ENCODE measurements at regions not wholly inside any gene's neighbourhood (a gene's known extent, or its start where the extent isn't known, plus 50 kb on each side); places are given as distances from the start of the nearest gene placed in this dataset.

- Histone ChIP-seq H3K9me3 (no peaks in the 10 kb centered on the region), H3K27me3 (no peaks in the 10 kb centered on the region), H3K27ac (no peak overlapping the region), H3K4me1 (no peaks in the 10 kb centered on the region), H3K4me3 (replicated peaks in 1 of 3) (no peak overlapping the region), H3K36me3 (no peaks in the 10 kb centered on the region)
- DNase-seq = no peak
- intact Hi-C loops (cut with DNase I) = no loop called here
- WGBS, 2 donors = 96% methylated on average over 1 of the region's 1 CpG
- TF ChIP-seq POLR2A (IDR thresholded peaks at IDR 0.05) (no peak), CTCF (IDR thresholded peaks at IDR 0.05) (no peak)
Measured at GRCh38 chr5:128631771-128632170, 93.7 kb upstream of the FBN2 start.

- H3K4me1 ChIP-seq = no peaks in the 10 kb centered on the region
- DNase-seq = no peak
- no peaks in the 10 kb centered on the region for H3K9me3 ChIP-seq
- no peak for TF ChIP-seq POLR2A (IDR thresholded peaks at IDR 0.05)
- no peak for TF ChIP-seq CTCF (IDR thresholded peaks at IDR 0.05)
- intact Hi-C loops (cut with DNase I) = no loop called here
- no peaks in the 10 kb centered on the region for H3K27me3 ChIP-seq
- WGBS, 2 donors = 64 to 68% methylated on average over 6 of the region's 6 CpGs
- no peak overlapping the region for H3K27ac ChIP-seq
- H3K4me3 ChIP-seq (replicated peaks in 1 of 3) = no peak overlapping the region
- no peaks in the 10 kb centered on the region for H3K36me3 ChIP-seq
Measured at GRCh38 chr5:128632264-128632663, 94.2 kb upstream of the FBN2 start.

GRCh38 chr5:128633901-128634300 lies 95.9 kb upstream of the FBN2 start:
- H3K27me3 ChIP-seq = no peaks in the 10 kb centered on the region
- H3K36me3 ChIP-seq = no peaks in the 10 kb centered on the region
- no peak overlapping the region for H3K27ac ChIP-seq
- WGBS, 2 donors = 67 to 85% methylated on average over 3 of the region's 3 CpGs
- H3K4me3 ChIP-seq (replicated peaks in 1 of 3) = no peak overlapping the region
- no peak for TF ChIP-seq CTCF (IDR thresholded peaks at IDR 0.05)
- DNase-seq = no peak
- no peaks in the 10 kb centered on the region for H3K9me3 ChIP-seq
- H3K4me1 ChIP-seq = no peaks in the 10 kb centered on the region
- intact Hi-C loops (cut with DNase I) = no loop called here

- H3K36me3 ChIP-seq = no peaks in the 10 kb centered on the region
- DNase-seq = no peak
- H3K4me3 ChIP-seq (replicated peaks in 1 of 3) = no peak overlapping the region
- no peak for TF ChIP-seq POLR2A (IDR thresholded peaks at IDR 0.05)
- no peak for TF ChIP-seq CTCF (IDR thresholded peaks at IDR 0.05)
- intact Hi-C loops (cut with DNase I) = no loop called here
- no peaks in the 10 kb centered on the region for H3K9me3 ChIP-seq
- no peaks in the 10 kb centered on the region for H3K27me3 ChIP-seq
- H3K4me1 ChIP-seq = no peaks in the 10 kb centered on the region
- H3K27ac ChIP-seq = no peak overlapping the region
- WGBS, 2 donors = 91 to 93% methylated on average over 6 of the region's 6 CpGs
Measured at GRCh38 chr5:128635379-128635778, 97.3 kb upstream of the FBN2 start.

GRCh38 chr5:128636361-128636760 lies 98.3 kb upstream of the FBN2 start:
- no peak for DNase-seq
- WGBS, 2 donors = 88 to 95% methylated on average over 1 of the region's 1 CpG

More at GRCh38 chr5:128636361-128636760, 98.3 kb upstream of the FBN2 start:
- no peak for TF ChIP-seq CTCF (IDR thresholded peaks at IDR 0.05)
- no peak for TF ChIP-seq POLR2A (IDR thresholded peaks at IDR 0.05)
- Histone ChIP-seq H3K27me3 (no peaks in the 10 kb centered on the region), H3K4me3 (replicated peaks in 1 of 3) (no peak overlapping the region), H3K9me3 (no peaks in the 10 kb centered on the region), H3K4me1 (no peaks in the 10 kb centered on the region), H3K36me3 (no peaks in the 10 kb centered on the region), H3K27ac (no peak overlapping the region)
- intact Hi-C loops (cut with DNase I) = no loop called here

Data from thyroid gland (tissue), 4 donors.